ENCODE measurements at regions not wholly inside any gene's neighbourhood (a gene's known extent, or its start where the extent isn't known, plus 50 kb on each side); places are given as distances from the start of the nearest gene placed in this dataset.

- Histone ChIP-seq H3K79me2 (ENCODE audit: control insufficient read depth, insufficient read depth, low read length) (no peaks in the 10 kb centered on the region), H3K36me3 (ENCODE audit: control insufficient read depth in 2 of 2, extremely low read depth in 1 of 2, insufficient read depth in 2 of 2, low read length in 2 of 2) (no peaks in the 10 kb centered on the region), H3K4me1 (ENCODE audit: control insufficient read depth, extremely low read depth, insufficient read depth, low read length) (peaks cover 8% of the 10 kb centered on the region), H3K27ac (ENCODE audit: control insufficient read depth, insufficient read depth, low read length) (no peak overlapping the region), H4K20me1 (ENCODE audit: control insufficient read depth, extremely low read depth, insufficient read depth, low read length) (no peaks in the 10 kb centered on the region), H3K4me3 (ENCODE audit: control insufficient read depth in 2 of 3, extremely low read depth in 1 of 3, insufficient read depth in 2 of 3, low read depth in 1 of 3, low read length in 3 of 3) (no peak overlapping the region), H3K27me3 (ENCODE audit: control insufficient read depth, extremely low read depth, insufficient read depth, low read length) (no peaks in the 10 kb centered on the region), H3K9me1 (ENCODE audit: control insufficient read depth, extremely low read depth, insufficient read depth, low read length) (no peaks in the 10 kb centered on the region), H3K9ac (ENCODE audit: control insufficient read depth, extremely low read depth, insufficient read depth, low read length) (no peak overlapping the region), H3K4me2 (ENCODE audit: control insufficient read depth, extremely low read depth, insufficient read depth, low read depth, low read length) (no peak overlapping the region), H3K9me3 (ENCODE audit: control insufficient read depth, low read depth, low read length) (no peaks in the 10 kb centered on the region), H2AFZ (ENCODE audit: control insufficient read depth, low read length) (peak overlapping the region; percentile 57)
- dilution Hi-C loops (cut with MboI; ENCODE audit: extremely low pct_ligation_motif_present, low sequenced_read_pairs), result no loop called here
- DNase-seq (ENCODE audit: low read depth, low spot score) (no peak), FAIRE-seq (peak; percentile 36)
- no peak for TF ChIP-seq CTCF (optimal IDR thresholded peaks at IDR 0.05 in 1 of 3, IDR thresholded peaks at IDR 0.05 in 1 of 3, conservative IDR thresholded peaks at IDR 0.05 in 1 of 3; ENCODE audit: extremely low read depth in 1 of 3, insufficient read depth in 2 of 3, low read length in 3 of 3)
- no peak for TF ChIP-seq EZH2 (IDR thresholded peaks at IDR 0.05; ENCODE audit: low read length)
Measured at GRCh38 chr10:45154502-45154901, 153.8 kb downstream of the ZNF22 start.

- no peaks in the 10 kb centered on the region for H3K9me1 ChIP-seq (ENCODE audit: control insufficient read depth, extremely low read depth, insufficient read depth, low read length)
- FAIRE-seq (no peak), DNase-seq (ENCODE audit: low read depth, low spot score) (no peak)
- no peak overlapping the region for H3K27ac ChIP-seq (ENCODE audit: control insufficient read depth, insufficient read depth, low read length)
- H4K20me1 ChIP-seq (ENCODE audit: control insufficient read depth, extremely low read depth, insufficient read depth, low read length), result no peaks in the 10 kb centered on the region
- no peak overlapping the region for H3K4me2 ChIP-seq (ENCODE audit: control insufficient read depth, extremely low read depth, insufficient read depth, low read depth, low read length)
- no peak overlapping the region for H2AFZ ChIP-seq (ENCODE audit: control insufficient read depth, low read length)
- no peak for TF ChIP-seq CTCF (optimal IDR thresholded peaks at IDR 0.05 in 1 of 3, IDR thresholded peaks at IDR 0.05 in 1 of 3, conservative IDR thresholded peaks at IDR 0.05 in 1 of 3; ENCODE audit: extremely low read depth in 1 of 3, insufficient read depth in 2 of 3, low read length in 3 of 3)
- TF ChIP-seq EZH2 (IDR thresholded peaks at IDR 0.05; ENCODE audit: low read length), result no peak
- no peaks in the 10 kb centered on the region for H3K9me3 ChIP-seq (ENCODE audit: control insufficient read depth, low read depth, low read length)
- no peaks in the 10 kb centered on the region for H3K36me3 ChIP-seq (ENCODE audit: control insufficient read depth in 2 of 2, extremely low read depth in 1 of 2, insufficient read depth in 2 of 2, low read length in 2 of 2)
- H3K4me3 ChIP-seq (ENCODE audit: control insufficient read depth in 2 of 3, extremely low read depth in 1 of 3, insufficient read depth in 2 of 3, low read depth in 1 of 3, low read length in 3 of 3), result no peak overlapping the region
- no peak overlapping the region for H3K9ac ChIP-seq (ENCODE audit: control insufficient read depth, extremely low read depth, insufficient read depth, low read length)
- H3K27me3 ChIP-seq (ENCODE audit: control insufficient read depth, extremely low read depth, insufficient read depth, low read length), result no peaks in the 10 kb centered on the region
- dilution Hi-C loops (cut with MboI; ENCODE audit: extremely low pct_ligation_motif_present, low sequenced_read_pairs), result no loop called here
- H3K4me1 ChIP-seq (ENCODE audit: control insufficient read depth, extremely low read depth, insufficient read depth, low read length), result peaks cover 15% of the 10 kb centered on the region
- H3K79me2 ChIP-seq (ENCODE audit: control insufficient read depth, insufficient read depth, low read length), result no peaks in the 10 kb centered on the region
Measured at GRCh38 chr10:45155784-45156183, 155.1 kb downstream of the ZNF22 start.

Data from keratinocyte (primary cell).